SKM-1 treated with dmso at 0.1 percent for 144 hours (cell line): ENCODE measurements at regions not wholly inside any gene's neighbourhood (a gene's known extent, or its start where the extent isn't known, plus 50 kb on each side); places are given as distances from the start of the nearest gene placed in this dataset.

Experiments used
- DNase-seq: peaks from one replicate; lab custom pipeline; 2025; ENCODE audit not compliant: unreplicated experiment; lab: John Stamatoyannopoulos, UW

DNA sequence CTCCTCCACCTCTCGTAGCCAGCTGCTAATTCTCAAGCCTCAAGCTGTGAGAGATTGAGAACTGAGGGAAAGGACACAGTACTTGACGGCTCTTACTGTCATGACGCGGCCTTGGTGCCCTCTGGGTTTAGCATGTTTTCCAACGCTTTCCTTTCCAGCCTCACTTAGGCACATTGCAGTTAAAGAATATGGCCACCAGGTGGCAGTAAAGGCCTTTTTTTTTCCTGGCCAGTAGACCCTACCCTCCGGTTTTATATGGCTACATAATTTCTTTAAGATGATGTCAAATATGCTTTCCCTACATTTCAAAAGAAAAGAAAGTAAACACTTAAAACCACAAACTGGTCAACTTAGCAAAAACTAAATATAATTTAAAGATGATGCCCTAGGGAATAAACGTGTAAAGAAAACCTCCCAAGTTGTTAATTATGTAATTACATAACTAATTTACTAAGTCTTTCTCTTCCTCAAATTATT, 56.8 kb upstream of the PRDX6 start:
- peak; percentile 79 for DNase-seq

DNA sequence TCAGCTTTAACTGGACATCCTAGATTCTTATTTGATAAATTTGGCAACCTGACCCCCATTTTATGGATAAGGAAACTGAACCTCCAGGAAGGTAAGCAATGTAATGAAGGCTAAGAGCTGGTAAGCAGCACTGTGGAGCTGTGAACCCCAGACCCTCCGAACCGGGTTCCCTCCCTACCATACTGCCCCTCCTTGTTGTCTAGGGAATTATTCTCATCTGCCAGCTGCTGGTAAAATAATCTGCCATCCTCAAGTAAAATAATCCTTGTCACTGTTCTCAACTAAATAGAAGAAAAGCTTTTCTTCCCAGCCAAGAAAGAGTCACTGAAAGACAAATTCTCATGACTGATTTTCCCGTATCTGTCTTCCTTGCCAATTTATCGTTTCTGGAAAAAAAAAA, 55.8 kb upstream of the PRDX6 start:
- DNase-seq: no peak

DNA sequence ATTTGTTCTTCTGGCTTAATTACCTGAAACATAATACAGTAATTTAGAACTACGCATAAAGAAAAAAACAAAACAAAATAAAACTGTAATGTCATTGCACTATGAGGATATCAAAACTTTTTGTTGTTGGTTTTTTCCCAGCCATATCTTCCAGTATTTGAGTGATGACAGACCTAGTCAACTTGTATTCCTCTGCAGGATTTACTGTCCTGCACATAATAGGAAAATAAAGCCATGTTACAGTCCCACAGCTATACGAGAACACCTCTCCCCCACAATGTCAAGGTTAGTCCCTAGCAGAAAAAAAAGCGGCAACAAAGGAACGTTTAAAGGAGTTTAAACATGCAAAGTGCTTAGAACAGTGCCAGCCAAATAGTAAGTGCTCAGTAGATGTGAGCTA, 55.3 kb upstream of the PRDX6 start:
- DNase-seq: no peak

- DNase-seq: peak; percentile 97
These were observed 54.6 kb upstream of the PRDX6 start for GRCh38 chr1:173422456-173422976.

DNA sequence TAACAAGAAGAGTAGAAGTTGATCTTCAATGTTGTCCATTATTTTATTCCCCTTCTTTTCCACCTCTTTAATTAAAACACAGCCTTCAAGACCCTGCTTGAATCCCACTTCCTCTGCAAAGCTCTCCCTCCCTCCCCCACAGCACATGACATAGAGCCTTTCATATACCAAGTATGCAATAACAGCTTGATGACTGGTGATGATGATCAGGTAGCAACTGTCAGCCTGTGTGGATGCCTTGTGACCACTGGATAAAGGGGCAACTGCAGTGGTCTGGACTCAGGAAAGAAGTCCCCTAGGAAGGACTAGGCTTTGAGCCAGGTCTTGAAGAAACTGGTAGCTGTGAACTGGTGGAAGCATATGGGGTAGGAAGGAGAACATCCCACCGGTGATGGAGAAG, 53.8 kb upstream of the PRDX6 start:
- no peak for DNase-seq

- no peak for DNase-seq
These were observed 53.0 kb upstream of the PRDX6 start for GRCh38 chr1:173424143-173424542.

DNA sequence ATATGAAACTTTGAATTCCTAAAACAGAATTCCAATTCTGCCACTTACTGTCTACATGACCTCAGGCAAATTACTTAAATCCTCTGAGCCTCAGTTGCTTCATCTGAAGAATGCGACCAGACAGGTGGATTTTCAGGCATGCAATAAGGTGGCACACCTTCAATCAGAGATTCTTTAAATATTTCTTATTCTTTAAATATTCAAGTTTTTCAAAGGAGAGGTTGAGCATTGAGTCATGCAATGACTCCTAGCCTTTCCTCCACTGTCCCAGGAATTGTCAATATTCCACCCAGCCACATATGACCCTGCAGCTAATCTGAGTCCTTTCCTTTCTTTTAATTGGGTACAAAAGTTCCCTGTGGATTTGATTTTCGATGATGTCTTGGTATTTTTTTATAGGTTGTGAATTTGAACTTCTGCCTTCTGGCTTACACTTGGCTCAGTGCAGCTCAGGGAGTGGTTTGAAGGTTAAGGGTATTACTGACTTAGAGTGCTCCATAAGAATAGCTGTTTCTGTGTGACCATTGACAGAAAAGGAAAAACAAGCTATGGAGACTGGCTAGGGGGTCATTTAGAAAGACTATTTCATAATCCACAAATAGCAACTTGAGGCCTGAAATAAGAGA, 52.2 kb upstream of the PRDX6 start:
- DNase-seq: no peak

- DNase-seq: no peak
These were observed 51.1 kb upstream of the PRDX6 start for GRCh38 chr1:173426057-173426456.

GRCh38 chr1:173427146-173428054, 49.7 kb upstream of the PRDX6 start:
- DNase-seq: no peak
